GM18868 (cell line): ENCODE measurements at regions not wholly inside any gene's neighbourhood (a gene's known extent, or its start where the extent isn't known, plus 50 kb on each side); places are given as distances from the start of the nearest gene placed in this dataset.

Source experiments
- ATAC-seq: cut with Tn5 transposase; IDR thresholded peaks from one replicate; pipeline ENCODE4 v1.9.1; 2021; ENCODE audit warnings: mild to moderate bottlenecking, moderate library complexity; ENCODE audit not compliant: unreplicated experiment

- no peak for ATAC-seq
Observed at GRCh38 chrX:82070948-82071347, 869.0 kb downstream of the SH3BGRL start.

GRCh38 chrX:82081027-82081426 lies 879.1 kb downstream of the SH3BGRL start:
- ATAC-seq = no peak

GRCh38 chrX:82087699-82088098 lies 885.8 kb downstream of the SH3BGRL start:
- ATAC-seq = no peak

- no peak for ATAC-seq
Observed at GRCh38 chrX:82092307-82092706, 890.4 kb downstream of the SH3BGRL start.

- no peak for ATAC-seq
Observed at GRCh38 chrX:82125103-82125502, 923.2 kb downstream of the SH3BGRL start.

- ATAC-seq = peak; percentile 84
Observed at GRCh38 chrX:82127228-82128123, 925.6 kb downstream of the SH3BGRL start.

GRCh38 chrX:82134378-82134777 lies 932.5 kb downstream of the SH3BGRL start:
- ATAC-seq = no peak

GRCh38 chrX:82141942-82142341 lies 940.0 kb downstream of the SH3BGRL start:
- ATAC-seq = no peak

GRCh38 chrX:82161195-82161594 lies 959.3 kb downstream of the SH3BGRL start:
- no peak for ATAC-seq

GRCh38 chrX:82163701-82164100 lies 961.8 kb downstream of the SH3BGRL start:
- no peak for ATAC-seq

- no peak for ATAC-seq
Observed at GRCh38 chrX:82196866-82197265, 995.0 kb downstream of the SH3BGRL start.

- ATAC-seq = no peak
Observed at GRCh38 chrX:82208975-82209374, 1007.1 kb downstream of the SH3BGRL start.

GRCh38 chrX:82218361-82218760 lies 1016.5 kb downstream of the SH3BGRL start:
- ATAC-seq = peak; percentile 97

GRCh38 chrX:82219129-82219528 lies 1017.2 kb downstream of the SH3BGRL start:
- ATAC-seq = peak; percentile 9

GRCh38 chrX:82224961-82225360 lies 1023.1 kb downstream of the SH3BGRL start:
- ATAC-seq = no peak

GRCh38 chrX:82230013-82230412 lies 1028.1 kb downstream of the SH3BGRL start:
- no peak for ATAC-seq

- no peak for ATAC-seq
Observed at GRCh38 chrX:82232679-82233078, 1030.8 kb downstream of the SH3BGRL start.

- no peak for ATAC-seq
Observed at GRCh38 chrX:82237328-82237727, 1035.4 kb downstream of the SH3BGRL start.
